ENCODE measurements at regions not wholly inside any gene's neighbourhood (a gene's known extent, or its start where the extent isn't known, plus 50 kb on each side); places are given as distances from the start of the nearest gene placed in this dataset.
"Not testable (repeated sequence)": the region's sequence is repeated elsewhere in the genome, so short reads cannot be mapped to it uniquely, and the experiment has no call there.

GRCh38 chr14:35944847-35945246 is 118.7 kb downstream of the BRMS1L start:
- DNase-seq (ENCODE audit: low read depth), result no peak

- DNase-seq (ENCODE audit: low read depth), result no peak
These were observed 114.2 kb downstream of the BRMS1L start for GRCh38 chr14:35940291-35940690.

GRCh38 chr14:35938770-35939169 is 112.6 kb downstream of the BRMS1L start:
- DNase-seq (ENCODE audit: low read depth), result no peak

- no peak for DNase-seq (ENCODE audit: low read depth)
These were observed 108.4 kb downstream of the BRMS1L start for GRCh38 chr14:35934499-35934898.

- no peak for DNase-seq (ENCODE audit: low read depth)
These were observed 106.6 kb downstream of the BRMS1L start for GRCh38 chr14:35932659-35933159.

GRCh38 chr14:35932136-35932535 is 106.0 kb downstream of the BRMS1L start:
- no peak for DNase-seq (ENCODE audit: low read depth)

- DNase-seq (ENCODE audit: low read depth), result no peak
These were observed 105.2 kb downstream of the BRMS1L start for GRCh38 chr14:35931346-35931745.

GRCh38 chr14:35929186-35929585 is 103.0 kb downstream of the BRMS1L start:
- no peak for DNase-seq (ENCODE audit: low read depth)

GRCh38 chr14:35927727-35928126 is 101.6 kb downstream of the BRMS1L start:
- no peak for DNase-seq (ENCODE audit: low read depth)

- no peak for DNase-seq (ENCODE audit: low read depth)
These were observed 99.2 kb downstream of the BRMS1L start for GRCh38 chr14:35925319-35925718.

GRCh38 chr14:35922590-35922989 is 96.5 kb downstream of the BRMS1L start:
- DNase-seq (ENCODE audit: low read depth), result not testable (repeated sequence)

- DNase-seq (ENCODE audit: low read depth), result no peak
These were observed 95.6 kb downstream of the BRMS1L start for GRCh38 chr14:35921745-35922144.
